ENCODE measurements at regions not wholly inside any gene's neighbourhood (a gene's known extent, or its start where the extent isn't known, plus 50 kb on each side); places are given as distances from the start of the nearest gene placed in this dataset.

- DNase-seq (ENCODE audit: low spot score), result no peak
Measured at GRCh38 chr7:49376817-49377375, 396.5 kb upstream of the VWC2 start.

GRCh38 chr7:49386792-49387191 lies 386.6 kb upstream of the VWC2 start:
- DNase-seq (ENCODE audit: low spot score), result no peak

GRCh38 chr7:49389871-49390479 lies 383.5 kb upstream of the VWC2 start:
- no peak for DNase-seq (ENCODE audit: low spot score)

GRCh38 chr7:49396229-49396628 lies 377.2 kb upstream of the VWC2 start:
- DNase-seq (ENCODE audit: low spot score), result no peak

- DNase-seq (ENCODE audit: low spot score), result no peak
Measured at GRCh38 chr7:49397750-49398149, 375.7 kb upstream of the VWC2 start.

DNA sequence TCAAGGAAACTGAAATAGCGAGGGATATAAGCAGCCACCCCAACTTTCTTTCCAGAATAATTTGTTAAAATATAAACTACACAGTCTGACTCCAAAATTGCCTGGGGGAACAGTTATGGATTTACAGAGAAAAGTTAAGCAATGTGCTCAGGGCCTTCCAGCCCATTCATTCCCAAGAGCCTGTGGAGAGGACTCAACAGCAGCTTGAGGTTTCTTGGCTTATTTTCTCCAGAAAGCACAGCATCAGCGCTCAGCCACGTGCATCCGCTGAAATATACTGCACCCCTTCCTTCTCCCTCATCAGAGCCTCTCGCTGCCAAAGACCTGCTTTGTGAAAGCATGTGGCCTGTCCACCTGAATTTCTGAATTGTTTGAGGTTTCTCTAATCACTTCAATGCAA lies 375.2 kb upstream of the VWC2 start:
- no peak for DNase-seq (ENCODE audit: low spot score)

- DNase-seq (ENCODE audit: low spot score), result no peak
Measured at GRCh38 chr7:49398746-49399145, 374.7 kb upstream of the VWC2 start.

- no peak for DNase-seq (ENCODE audit: low spot score)
Measured at GRCh38 chr7:49400891-49401550, 372.4 kb upstream of the VWC2 start.

- DNase-seq (ENCODE audit: low spot score), result no peak
Measured at GRCh38 chr7:49403844-49404243, 369.6 kb upstream of the VWC2 start.

DNA sequence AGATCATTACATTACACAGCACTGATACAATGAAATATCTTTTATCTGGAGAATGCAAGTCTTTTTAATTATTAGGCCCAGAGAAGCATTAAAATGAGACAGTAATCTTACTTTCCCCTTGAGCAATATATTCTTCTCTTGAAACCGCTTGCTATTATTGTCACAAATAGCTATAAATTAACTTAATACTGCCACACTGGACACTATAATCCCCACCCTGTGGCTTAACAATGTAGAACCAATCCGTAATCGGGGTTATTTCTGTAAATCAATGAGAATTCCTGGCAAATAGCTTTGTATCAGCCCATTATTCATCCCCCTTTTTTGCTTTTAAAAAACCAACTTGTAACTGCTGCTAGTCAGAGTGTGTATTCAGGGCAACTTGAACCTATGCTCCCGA lies 366.2 kb upstream of the VWC2 start:
- DNase-seq (ENCODE audit: low spot score), result no peak

GRCh38 chr7:49417034-49417433 lies 356.4 kb upstream of the VWC2 start:
- no peak for DNase-seq (ENCODE audit: low spot score)

- DNase-seq (ENCODE audit: low spot score), result no peak
Measured at GRCh38 chr7:49418963-49419362, 354.5 kb upstream of the VWC2 start.

- no peak for DNase-seq (ENCODE audit: low spot score)
Measured at GRCh38 chr7:49422564-49422963, 350.9 kb upstream of the VWC2 start.

DNA sequence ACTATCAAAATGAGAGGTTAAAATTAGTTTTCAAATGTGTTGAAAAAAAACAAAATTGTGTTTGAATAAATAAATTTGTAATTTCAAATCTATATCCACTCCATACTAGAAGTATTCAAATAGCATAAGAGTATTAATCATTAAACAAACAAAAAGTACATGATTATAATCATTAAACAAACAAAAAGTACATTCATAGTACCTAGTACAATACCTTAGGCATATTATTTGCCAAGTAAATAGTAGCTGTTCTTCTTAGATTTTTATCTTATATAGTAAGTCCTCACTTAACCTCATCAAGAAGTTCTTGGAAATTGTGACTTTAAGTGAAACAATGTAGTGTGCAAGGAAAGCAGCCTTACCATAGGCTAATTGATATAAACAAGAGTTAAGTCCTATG lies 349.3 kb upstream of the VWC2 start:
- DNase-seq (ENCODE audit: low spot score), result no peak

GRCh38 chr7:49425277-49425818 lies 348.1 kb upstream of the VWC2 start:
- no peak for DNase-seq (ENCODE audit: low spot score)

DNA sequence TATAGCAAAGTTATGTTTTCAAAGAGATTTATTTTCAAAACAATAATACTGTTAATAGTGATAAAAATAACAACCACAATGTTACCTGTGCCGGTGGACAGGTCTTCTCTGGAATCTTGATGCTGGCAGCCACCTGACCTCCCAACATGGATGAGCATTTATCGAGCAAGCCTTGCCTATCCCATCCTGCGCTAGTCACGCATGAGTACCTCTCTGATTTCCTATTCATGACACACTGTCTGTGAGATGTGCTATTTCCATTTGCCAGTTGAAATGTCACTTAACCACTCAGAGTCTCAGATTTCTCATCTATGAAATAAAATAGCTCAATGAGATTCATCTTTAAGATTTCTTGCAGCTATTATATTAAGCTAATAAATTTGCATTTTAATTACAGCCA lies 341.2 kb upstream of the VWC2 start:
- no peak for DNase-seq (ENCODE audit: low spot score)

DNA sequence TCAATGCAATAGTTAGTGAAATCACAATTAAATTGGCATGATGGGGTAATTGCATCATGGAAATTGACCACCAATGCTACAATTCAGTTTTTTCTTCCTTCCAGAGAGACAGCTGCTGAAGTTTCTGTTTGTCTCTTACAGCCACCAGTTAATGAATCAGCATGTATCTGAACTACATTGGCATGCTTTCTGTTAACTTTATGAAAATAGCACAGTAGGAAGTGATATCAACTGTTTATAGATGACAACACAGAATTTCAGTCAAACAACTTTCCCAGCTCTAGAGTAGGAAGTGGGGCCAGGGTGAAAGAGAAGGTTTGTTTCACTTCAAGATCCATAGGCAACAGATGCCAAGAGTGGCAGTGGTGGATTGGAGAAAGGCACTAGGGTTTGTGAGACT lies 339.6 kb upstream of the VWC2 start:
- no peak for DNase-seq (ENCODE audit: low spot score)

- DNase-seq (ENCODE audit: low spot score), result no peak
Measured at GRCh38 chr7:49434846-49435245, 338.6 kb upstream of the VWC2 start.

DNA sequence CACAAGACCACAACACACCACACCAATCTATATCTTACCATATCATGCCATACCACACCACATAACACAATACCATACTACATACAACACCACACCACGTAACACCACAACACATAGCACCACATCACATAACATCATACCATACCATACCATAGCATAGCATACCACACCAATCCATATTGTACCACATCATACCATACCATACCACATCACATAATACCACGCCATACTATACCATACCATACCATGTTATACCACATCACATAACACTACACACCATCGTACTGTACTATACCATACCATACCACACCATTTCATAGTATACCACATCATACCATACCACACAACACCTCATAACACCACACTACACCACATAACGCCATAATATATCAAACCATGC lies 335.2 kb upstream of the VWC2 start:
- no peak for DNase-seq (ENCODE audit: low spot score)

GRCh38 chr7:49443515-49443914 lies 329.9 kb upstream of the VWC2 start:
- DNase-seq (ENCODE audit: low spot score), result no peak

DNA sequence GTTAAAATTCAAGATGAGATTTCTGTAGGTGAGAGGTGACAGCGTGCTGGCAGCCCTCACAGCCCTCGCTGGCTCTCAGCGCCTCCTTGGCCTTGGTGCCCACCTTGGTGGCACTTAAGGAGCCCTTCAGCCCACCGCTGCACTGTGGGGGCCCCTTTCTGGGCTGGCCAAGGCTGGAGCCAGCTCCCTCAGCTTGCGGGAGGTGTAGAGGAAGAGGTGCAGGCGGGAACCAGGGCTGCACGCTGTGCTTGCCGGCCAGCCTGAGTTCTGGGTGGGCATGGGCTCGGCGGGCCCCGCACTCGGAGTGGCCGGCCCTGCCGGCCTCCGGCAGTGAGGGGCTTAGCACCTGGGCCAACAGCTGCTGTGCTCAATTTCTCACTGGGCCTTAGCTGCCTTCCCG lies 320.0 kb upstream of the VWC2 start:
- no peak for DNase-seq (ENCODE audit: low spot score)

GRCh38 chr7:49479441-49479840 lies 294.0 kb upstream of the VWC2 start:
- DNase-seq (ENCODE audit: low spot score), result no peak

DNA sequence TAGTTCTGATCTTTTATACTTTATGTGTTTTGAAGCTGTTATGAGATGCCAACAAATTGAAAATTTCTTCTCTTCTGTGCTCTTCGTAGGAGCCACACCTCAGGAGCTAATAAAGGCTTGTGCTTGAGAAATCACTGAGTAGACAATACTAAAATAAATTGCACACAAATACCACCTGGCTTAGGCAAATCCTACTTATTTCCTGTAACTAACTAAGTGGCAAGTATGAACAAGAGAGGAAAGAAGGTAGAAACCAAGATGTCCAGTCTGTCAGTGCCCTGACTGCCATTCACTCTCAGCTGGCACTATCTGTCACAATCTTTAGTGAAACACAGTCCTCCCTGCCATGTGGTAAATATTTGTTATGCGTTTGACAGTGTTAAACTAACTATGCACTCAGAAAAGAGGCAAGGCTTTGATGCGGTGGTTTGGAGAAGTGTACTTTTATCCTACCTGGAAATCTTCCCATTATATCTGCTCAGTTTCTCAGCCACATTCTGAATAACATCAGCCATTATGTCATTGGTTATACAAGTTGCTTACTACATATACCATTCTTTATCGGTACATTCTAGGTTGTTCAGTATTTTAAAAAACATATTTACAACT lies 293.4 kb upstream of the VWC2 start:
- DNase-seq (ENCODE audit: low spot score), result no peak

Measured in activated CD4-positive, alpha-beta T cell treated with anti-CD3 and anti-CD28 coated beads, Interleukin-2, Interleukin-4, amounts not matched to agents 100 ng/mL and 50 ng/mL, durations not matched to agents 16 hours and 8 hours (primary cell).